Hematopoietic multipotent progenitor cell (in vitro differentiated cells): ENCODE measurements at regions not wholly inside any gene's neighbourhood (a gene's known extent, or its start where the extent isn't known, plus 50 kb on each side); places are given as distances from the start of the nearest gene placed in this dataset.
"Not testable (repeated sequence)": the region's sequence is repeated elsewhere in the genome, so short reads cannot be mapped to it uniquely, and the experiment has no call there.

Experiments used
- DNase-seq, 3 donors: peaks; one replicate each; pipeline ENCODE4 v3.0.0-alpha.2; 2011 to 2015; ENCODE audit warnings: low read depth in 2 of 3, low spot score in 2 of 3

GRCh38 chr12:58068706-58069105 lies 127.3 kb downstream of the ATP23 start:
- DNase-seq, result no peak

- DNase-seq, result no peak
Measured at GRCh38 chr12:58069268-58069963, 128.0 kb downstream of the ATP23 start.

DNA sequence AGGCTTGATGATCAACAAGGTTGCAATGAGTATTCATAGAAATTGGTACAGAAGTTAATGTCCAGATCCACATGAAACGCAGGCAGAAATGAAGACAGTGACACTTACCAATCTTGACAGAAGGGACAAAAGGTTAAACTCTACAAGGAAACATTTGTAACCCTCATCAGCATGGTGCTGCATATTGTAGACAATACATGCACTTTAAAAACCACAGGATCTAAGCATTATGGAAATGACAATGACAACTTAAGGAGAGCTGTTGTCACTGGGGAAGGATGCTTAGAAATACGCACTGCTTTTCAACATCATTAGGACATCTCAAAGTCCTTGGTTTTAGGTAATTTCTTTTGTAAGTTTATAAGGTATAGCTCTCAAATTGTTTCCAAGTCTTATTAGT lies 130.6 kb downstream of the ATP23 start:
- no peak for DNase-seq

GRCh38 chr12:58074259-58074658 lies 132.9 kb downstream of the ATP23 start:
- no peak for DNase-seq

DNA sequence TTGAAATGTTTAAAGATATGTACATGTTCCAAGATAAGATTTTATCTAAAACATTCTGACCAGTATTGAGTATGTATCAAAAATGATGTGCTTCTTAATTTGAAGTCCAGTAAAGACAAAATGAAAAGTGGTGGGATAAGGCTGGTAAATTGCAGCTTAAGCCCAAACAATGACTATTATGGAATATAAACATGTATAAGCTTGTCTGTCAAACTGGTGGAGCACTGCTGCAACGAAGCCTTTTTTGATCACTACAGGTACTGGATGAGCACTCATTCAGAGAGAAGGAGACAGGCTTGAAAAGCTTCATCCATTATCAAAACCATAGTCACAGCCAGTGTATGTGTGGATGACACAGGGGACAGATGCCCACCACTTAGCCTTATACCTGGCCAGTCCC lies 138.4 kb downstream of the ATP23 start:
- no peak for DNase-seq

- no peak for DNase-seq
Measured at GRCh38 chr12:58081488-58081887, 140.1 kb downstream of the ATP23 start.

DNA sequence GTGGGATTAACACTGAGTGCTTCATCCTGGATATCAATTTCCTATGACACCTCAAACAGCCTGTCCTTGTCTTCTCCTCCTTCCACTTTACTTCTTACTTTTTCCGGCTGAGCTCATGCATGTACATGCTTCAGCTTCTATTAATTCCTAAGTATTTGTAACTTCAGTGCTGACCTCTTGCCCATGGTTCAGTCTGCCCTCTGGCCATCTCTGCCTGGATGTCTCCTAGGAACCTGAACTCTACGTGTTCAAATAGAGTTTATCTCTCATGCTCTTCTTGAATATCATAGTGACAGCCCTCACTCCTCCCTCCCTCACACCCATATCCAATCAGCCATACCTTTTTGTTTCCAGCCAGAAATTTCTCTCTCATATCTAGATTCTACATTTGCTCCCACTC lies 141.6 kb downstream of the ATP23 start:
- DNase-seq, result no peak

- DNase-seq, result no peak
Measured at GRCh38 chr12:58086006-58086405, 144.6 kb downstream of the ATP23 start.

GRCh38 chr12:58086930-58087329 lies 145.6 kb downstream of the ATP23 start:
- no peak for DNase-seq

- no peak for DNase-seq
Measured at GRCh38 chr12:58087423-58088127, 146.2 kb downstream of the ATP23 start.

- DNase-seq, result no peak
Measured at GRCh38 chr12:58089588-58089987, 148.2 kb downstream of the ATP23 start.

DNA sequence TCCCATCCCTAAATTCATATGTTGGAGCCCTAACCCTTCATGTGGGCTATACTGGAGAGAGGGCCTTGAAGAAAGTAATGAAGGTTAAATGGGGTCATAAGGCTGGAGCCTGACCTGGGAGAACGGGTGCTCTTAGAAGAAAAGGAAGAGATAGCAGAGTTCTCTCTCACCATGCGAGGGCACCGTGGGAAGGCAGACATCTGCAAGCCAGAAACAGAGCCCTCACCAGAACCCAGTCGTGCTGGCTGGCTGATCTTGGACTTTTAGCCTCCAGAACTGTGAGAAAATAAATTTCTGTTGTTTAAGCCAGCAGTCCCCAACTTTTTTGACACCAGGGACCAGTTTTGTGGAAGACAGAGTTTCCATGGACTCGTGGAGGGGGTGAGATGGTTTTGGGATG lies 149.3 kb downstream of the ATP23 start:
- no peak for DNase-seq

- no peak for DNase-seq
Measured at GRCh38 chr12:58095002-58095401, 153.6 kb downstream of the ATP23 start.

DNA sequence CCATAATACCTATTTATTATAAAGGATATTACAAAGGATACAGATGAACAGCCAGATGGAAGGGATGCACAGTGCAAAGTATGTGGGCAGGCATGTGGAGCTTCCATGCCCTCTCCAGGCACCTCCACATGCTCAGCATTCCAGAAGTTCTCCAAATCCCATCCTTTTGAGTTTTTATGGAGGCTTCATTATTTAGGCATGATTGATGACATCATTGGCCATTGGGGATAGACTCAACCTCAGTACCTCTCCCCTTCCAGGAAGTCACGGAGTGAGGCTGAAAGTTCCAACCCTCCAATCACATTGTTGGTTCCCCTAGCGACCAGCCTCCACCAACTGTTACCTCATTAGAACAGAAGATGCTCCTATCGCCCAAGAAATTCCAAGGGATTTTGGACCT lies 156.4 kb downstream of the ATP23 start:
- no peak for DNase-seq

GRCh38 chr12:58099476-58099875 lies 158.1 kb downstream of the ATP23 start:
- DNase-seq, result no peak

GRCh38 chr12:58104351-58104755 lies 163.0 kb downstream of the ATP23 start:
- no peak for DNase-seq

GRCh38 chr12:58105225-58106119 lies 164.1 kb downstream of the ATP23 start:
- no peak for DNase-seq

DNA sequence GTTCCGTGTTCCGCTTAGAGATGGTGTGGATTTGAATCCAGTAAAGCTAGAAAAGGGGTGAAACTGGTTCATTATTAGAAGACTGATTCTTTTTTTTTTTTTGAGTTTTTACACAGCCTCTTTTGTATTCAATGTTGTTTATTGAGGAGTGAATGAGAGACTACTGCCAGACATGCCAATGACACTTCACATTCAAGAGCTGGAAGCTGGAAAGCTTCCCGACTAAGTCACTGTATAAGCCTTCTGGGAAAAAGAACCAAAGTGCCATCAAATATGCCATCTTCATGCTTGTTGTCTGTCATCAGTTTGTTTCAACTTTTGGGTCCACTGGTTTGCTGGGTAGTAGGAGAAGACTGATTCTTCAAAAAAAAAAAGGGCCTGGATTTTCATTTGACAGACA lies 164.8 kb downstream of the ATP23 start:
- DNase-seq, result no peak

DNA sequence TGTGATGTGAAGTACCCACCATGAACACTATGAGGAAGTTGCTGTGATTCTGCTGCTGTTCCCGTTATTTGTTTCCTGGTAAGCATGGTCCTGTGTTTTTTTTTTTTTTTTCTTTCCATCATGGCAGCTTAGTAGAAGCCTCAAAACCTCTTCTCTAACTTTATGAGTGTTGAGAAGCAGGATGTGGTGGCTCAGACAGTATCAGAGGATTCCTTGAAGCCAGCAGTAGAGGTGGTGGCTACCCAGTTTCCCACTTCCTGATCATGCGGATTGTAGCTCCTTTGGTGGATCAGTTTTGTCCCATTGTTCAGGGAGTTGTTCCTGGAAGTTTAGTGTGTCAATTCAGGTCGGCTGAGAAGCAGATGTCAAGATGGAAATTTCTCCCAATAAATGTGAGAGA lies 175.8 kb downstream of the ATP23 start:
- no peak for DNase-seq

GRCh38 chr12:58117667-58118066 lies 176.3 kb downstream of the ATP23 start:
- no peak for DNase-seq

GRCh38 chr12:58125761-58126160 lies 184.4 kb downstream of the ATP23 start:
- not testable (repeated sequence) for DNase-seq
